Naive B cell (primary cell): ENCODE measurements at regions not wholly inside any gene's neighbourhood (a gene's known extent, or its start where the extent isn't known, plus 50 kb on each side); places are given as distances from the start of the nearest gene placed in this dataset.
A peak's percentile ranks its signal among the peaks of the same experiment; 100 is the strongest.
"Not testable (repeated sequence)": the region's sequence is repeated elsewhere in the genome, so short reads cannot be mapped to it uniquely, and the experiment has no call there.

Source experiments
- ATAC-seq, 2 donors: fragments of 150-1000 bp; cut with Tn5 transposase; 2 replicates each; pipeline ENCODE4 v1.10.0; 2021; ENCODE audit warnings: low read depth in 2 of 2, mild to moderate bottlenecking in 2 of 2, moderate library complexity in 2 of 2
- DNase-seq: peaks from one replicate; pipeline ENCODE4 v3.0.0; 2022
- H3K27ac Mint-ChIP-seq, 6 donors: one replicate each; pipeline ENCODE4 v1.8.0; 2020 to 2022; ENCODE audit warnings: mild to moderate bottlenecking in 6 of 6, mixed read lengths in 6 of 6, moderate library complexity in 5 of 6, inconsistent platforms in 2 of 6
- H3K27me3 Mint-ChIP-seq, 3 donors: one replicate each; pipeline ENCODE4 v1.8.0; 2021 to 2022; ENCODE audit warnings: mixed read lengths in 3 of 3, mild to moderate bottlenecking in 1 of 3
- H3K36me3 Mint-ChIP-seq, 2 donors: one replicate each; pipeline ENCODE4 v1.8.0; 2020 to 2022; ENCODE audit warnings: mixed read lengths in 2 of 2, inconsistent platforms in 1 of 2, mild to moderate bottlenecking in 1 of 2
- H3K4me1 Mint-ChIP-seq, 3 donors: one replicate each; pipeline ENCODE4 v1.8.0; 2020 to 2022; ENCODE audit warnings: mixed read lengths in 3 of 3, inconsistent platforms in 1 of 3, mild to moderate bottlenecking in 1 of 3, moderate library complexity in 1 of 3
- H3K4me3 Mint-ChIP-seq, 8 donors: one replicate each; pipeline ENCODE4 v1.8.0; 2020 to 2022; ENCODE audit warnings: mild to moderate bottlenecking in 8 of 8, mixed read lengths in 8 of 8, moderate library complexity in 8 of 8, inconsistent platforms in 2 of 8
- H3K9me3 Mint-ChIP-seq, 7 donors: one replicate each; pipeline ENCODE4 v1.8.0; 2020 to 2022; ENCODE audit warnings: mixed read lengths in 7 of 7, mild to moderate bottlenecking in 5 of 7, inconsistent platforms in 2 of 7, moderate library complexity in 1 of 7

DNA sequence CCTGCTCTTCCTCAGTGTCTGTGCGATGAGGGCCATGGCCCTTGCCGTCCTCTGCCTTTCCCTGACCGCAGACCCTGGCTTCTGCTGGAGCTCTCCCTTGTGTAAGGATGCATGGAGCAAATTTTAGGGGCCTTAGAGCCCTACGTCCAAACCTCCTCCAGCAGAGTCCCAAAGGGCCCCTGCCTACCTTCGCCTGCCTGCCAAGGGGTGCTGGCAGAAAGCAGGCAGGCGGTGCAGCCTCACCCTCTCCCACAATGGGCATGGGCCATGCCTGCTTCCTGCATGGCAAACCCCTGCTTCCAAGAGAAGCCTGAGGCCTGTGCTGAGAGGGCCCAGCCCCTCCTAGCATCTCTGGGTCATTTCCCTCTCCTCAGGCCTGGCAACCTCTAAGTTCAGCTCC, 71.3 kb upstream of the FGF3 start:
- H3K27ac Mint-ChIP-seq = no peak overlapping the region
- H3K4me1 Mint-ChIP-seq = peaks cover 3 to 9% (median 4%) of the 10 kb centered on the region in 3 donors
- DNase-seq (no peak), ATAC-seq (no peak)
- peaks cover 25 to 61% (median 53%) of the 10 kb centered on the region in 3 donors for H3K27me3 Mint-ChIP-seq
- H3K36me3 Mint-ChIP-seq = no peaks in the 10 kb centered on the region
- no peak overlapping the region for H3K4me3 Mint-ChIP-seq
- no peaks in the 10 kb centered on the region for H3K9me3 Mint-ChIP-seq

DNA sequence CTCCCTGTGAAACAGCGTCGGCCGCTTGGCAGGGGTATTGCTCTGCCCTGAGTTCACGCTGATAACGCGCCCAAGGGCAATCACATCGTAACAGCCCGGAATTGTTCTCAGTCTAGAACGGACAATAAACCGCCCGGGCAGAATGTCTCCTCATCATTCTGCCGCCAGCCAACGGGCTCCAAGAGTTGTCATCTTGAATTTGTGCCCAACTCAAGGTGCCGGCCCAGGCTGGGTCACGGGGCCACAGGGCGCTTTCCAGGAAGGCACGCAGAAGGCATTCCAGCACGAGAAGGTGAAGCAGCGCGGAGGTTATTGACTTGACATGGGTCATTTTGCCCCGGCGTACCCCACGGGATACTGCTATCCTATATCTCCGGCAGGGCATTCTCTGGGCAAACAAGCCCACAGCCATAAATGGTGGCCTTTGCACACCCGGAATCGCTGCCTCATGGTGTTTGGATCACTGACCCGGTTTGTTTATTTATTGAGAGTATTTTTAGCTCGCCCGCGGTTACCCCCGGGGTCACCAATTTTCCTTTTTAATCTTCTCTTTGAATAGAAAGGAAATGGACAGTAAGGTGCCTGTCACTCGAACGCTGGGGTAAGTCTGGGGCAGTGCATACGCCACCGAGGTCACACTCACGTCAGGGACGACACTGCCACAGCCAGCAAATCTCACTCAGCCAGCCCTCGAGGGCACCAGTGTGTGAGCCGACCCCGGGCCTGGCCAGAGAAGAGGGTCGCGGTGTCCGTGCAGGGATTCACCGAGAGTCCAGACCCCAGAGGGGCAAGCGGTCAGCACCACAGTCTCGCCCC, 72.4 kb upstream of the FGF3 start:
- H3K27me3 Mint-ChIP-seq = peaks cover 25 to 59% (median 50%) of the 10 kb centered on the region in 3 donors
- H3K36me3 Mint-ChIP-seq = no peaks in the 10 kb centered on the region
- ATAC-seq (no peak), DNase-seq (no peak)
- H3K27ac Mint-ChIP-seq = no peak overlapping the region
- no peaks in the 10 kb centered on the region for H3K9me3 Mint-ChIP-seq
- H3K4me1 Mint-ChIP-seq = peaks cover 3 to 9% (median 4%) of the 10 kb centered on the region in 3 donors
- no peak overlapping the region for H3K4me3 Mint-ChIP-seq

DNA sequence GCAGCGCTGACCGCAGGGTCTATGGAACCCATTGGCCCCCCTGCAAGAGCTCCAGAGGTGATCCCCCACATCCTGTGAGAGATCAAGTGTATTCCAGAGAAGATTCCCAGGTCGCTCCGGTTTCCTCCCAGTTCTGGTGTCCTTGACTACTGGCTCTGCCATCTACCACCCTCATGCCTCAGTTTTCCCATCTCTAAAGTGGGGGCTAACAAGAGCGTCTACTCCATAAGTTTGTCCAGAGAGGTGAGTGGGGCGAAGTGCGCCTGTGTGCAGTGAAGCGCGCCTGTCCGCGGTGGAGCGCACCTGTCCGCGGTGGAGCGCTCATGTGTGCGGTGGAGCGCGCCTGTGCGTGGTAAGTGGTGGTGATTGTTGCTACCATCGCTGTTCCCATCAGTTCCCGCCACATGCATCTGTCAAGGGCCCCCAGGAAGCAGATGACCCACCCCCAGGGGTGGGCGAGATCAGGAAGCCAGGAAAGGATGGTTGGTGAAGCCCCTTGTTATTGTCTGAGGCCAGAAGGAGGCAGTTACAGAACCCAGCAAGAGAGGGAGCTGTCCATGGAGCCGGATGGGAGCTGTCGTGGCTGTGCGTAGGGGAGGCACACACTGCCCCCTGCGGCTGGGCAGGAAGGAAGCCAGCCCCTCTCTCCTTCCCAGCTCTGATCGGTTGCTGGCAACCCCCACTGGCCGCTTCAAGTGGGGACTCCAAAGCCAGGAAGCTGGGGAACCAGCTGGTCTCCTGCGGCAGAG, 73.2 kb upstream of the FGF3 start:
- Mint-ChIP-seq H3K9me3 (no peaks in the 10 kb centered on the region), H3K27me3 (peaks cover 25 to 67% (median 52%) of the 10 kb centered on the region in 3 donors), H3K27ac (peak overlapping the region in 1 of 6 donors; percentile 38), H3K4me1 (peaks cover 3 to 9% (median 4%) of the 10 kb centered on the region in 3 donors), H3K36me3 (no peaks in the 10 kb centered on the region), H3K4me3 (no peak overlapping the region)
- ATAC-seq (no peak), DNase-seq (no peak)

DNA sequence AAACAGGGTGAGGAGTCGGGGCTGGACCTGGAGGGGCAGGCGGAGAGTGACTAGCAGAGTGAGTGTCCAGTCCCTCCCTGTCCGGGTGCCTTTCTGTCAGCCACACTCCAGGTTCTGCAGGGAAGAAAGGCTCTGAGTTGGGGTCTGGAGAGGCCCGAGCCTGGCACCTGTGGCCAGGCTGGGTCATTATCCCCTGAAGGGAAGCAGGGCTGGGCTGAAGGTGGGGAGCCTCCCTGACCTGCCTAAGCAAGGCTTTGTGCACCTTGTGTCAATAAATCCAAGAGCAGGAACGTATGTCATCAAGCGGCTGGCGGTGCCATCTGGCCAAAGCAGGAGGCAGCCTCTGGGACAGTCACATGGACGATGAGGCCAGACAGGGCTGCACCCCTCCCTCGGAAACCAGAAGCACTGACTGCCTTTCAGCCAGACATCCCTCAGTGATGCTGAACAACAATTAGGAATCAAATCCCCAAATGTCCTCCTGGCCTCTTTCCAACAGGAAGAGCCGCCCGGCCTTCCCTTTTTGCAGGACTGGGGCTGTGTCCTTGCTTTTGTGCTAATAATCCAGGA, 73.9 kb upstream of the FGF3 start:
- ATAC-seq (no peak), DNase-seq (no peak)
- Mint-ChIP-seq H3K27ac (no peak overlapping the region), H3K4me3 (no peak overlapping the region), H3K9me3 (peaks cover 0 to 4% (median 0%) of the 10 kb centered on the region in 7 donors), H3K4me1 (peaks cover 3 to 4% (median 4%) of the 10 kb centered on the region in 3 donors), H3K36me3 (no peaks in the 10 kb centered on the region), H3K27me3 (peaks cover 25 to 74% (median 55%) of the 10 kb centered on the region in 3 donors)

DNA sequence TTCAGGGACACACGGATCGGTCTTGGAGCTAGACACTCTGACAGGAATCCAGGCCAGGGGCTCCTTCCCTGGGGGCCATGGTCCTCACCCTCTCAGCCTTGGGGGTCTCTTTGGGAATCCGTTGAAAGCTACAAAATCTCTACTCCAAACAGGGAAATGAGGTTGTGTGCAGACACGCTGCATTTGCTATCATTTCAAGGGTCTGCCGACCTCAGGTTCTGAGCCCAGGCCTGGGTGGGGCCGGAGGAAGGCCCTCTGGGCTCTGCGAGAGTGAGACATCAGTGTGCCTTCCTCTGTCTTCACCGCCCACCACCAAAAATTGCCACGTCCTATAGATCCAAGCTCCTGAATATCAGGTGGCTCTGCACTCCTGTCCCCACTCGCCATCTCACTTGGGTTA, 74.4 kb upstream of the FGF3 start:
- peaks cover 0 to 6% (median 0%) of the 10 kb centered on the region in 7 donors for H3K9me3 Mint-ChIP-seq
- DNase-seq (no peak), ATAC-seq (no peak)
- peaks cover 20 to 79% (median 54%) of the 10 kb centered on the region in 3 donors for H3K27me3 Mint-ChIP-seq
- no peak overlapping the region for H3K4me3 Mint-ChIP-seq
- H3K36me3 Mint-ChIP-seq = no peaks in the 10 kb centered on the region
- H3K4me1 Mint-ChIP-seq = no peaks in the 10 kb centered on the region
- no peak overlapping the region for H3K27ac Mint-ChIP-seq

DNA sequence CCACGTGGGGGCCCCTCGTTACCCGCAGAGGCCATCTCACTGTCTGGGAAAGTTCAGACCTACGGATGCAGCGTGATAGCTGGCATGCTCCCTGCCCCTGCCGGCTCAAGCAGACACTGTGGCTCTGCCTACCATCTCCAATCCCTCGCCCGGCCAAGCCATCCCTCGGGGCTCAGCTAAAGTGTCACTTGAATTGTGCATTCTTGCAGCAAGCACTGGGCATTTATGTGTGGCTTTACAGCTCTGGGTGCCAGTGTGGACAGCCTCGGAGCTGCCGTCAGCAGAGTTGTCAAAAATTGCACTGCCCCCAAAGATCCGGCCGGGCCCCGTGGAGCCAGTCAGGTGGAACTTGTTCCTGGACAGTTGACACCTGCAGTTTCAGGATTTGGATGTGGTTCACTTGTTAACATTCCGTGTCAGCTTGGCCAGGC, 75.0 kb upstream of the FGF3 start:
- Mint-ChIP-seq H3K4me3 (peak overlapping the region in 1 of 8 donors; percentile 15), H3K4me1 (no peaks in the 10 kb centered on the region), H3K27ac (no peak overlapping the region), H3K36me3 (no peaks in the 10 kb centered on the region), H3K27me3 (peaks cover 17 to 75% (median 54%) of the 10 kb centered on the region in 3 donors), H3K9me3 (peaks cover 0 to 6% (median 0%) of the 10 kb centered on the region in 7 donors)
- ATAC-seq (no peak), DNase-seq (no peak)

DNA sequence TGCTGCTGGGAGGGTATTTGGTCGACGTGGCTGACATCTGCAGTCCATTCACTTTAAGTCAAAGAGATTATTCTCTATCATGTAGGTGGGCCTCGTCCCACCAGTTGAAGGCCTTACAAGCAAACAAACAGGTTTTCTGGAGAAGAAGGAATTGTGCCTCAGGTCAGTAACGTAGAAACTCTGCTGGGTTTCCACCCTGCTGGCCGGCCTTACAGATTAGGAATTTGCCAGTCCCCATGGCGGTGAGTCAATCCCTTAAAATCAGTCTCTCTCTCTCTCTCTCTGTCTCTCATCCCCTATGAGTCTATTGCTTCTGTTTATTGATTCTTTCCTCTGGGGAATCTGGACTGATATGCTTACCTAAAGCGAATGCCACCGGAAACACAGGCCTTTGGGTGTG, 75.4 kb upstream of the FGF3 start:
- Mint-ChIP-seq H3K36me3 (no peaks in the 10 kb centered on the region), H3K27ac (no peak overlapping the region), H3K27me3 (peaks cover 14 to 76% (median 57%) of the 10 kb centered on the region in 3 donors), H3K4me1 (no peaks in the 10 kb centered on the region), H3K4me3 (peak overlapping the region in 1 of 8 donors; percentile 15), H3K9me3 (peaks cover 0 to 6% (median 0%) of the 10 kb centered on the region in 7 donors)
- no peak for DNase-seq
- no peak for ATAC-seq

DNA sequence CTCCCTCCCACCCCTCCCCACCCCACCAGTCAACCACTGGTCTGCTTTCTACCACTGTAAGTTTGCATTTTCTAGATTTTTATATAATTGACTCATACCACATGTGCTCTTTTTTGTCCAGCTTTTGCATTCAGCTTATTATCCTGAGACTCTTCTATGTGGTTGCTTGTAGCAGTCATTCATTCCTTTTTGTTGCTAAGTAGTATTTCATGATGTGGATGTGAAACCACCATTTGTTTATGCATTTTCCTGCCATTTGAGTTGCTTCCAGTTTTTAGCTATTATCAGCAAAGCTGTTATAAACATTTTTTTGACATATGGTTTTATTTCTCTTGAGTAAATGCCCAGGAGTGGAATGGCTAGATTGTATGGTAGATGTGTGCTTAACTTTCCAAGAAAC, 77.0 kb upstream of the FGF3 start:
- H3K4me1 Mint-ChIP-seq = no peaks in the 10 kb centered on the region
- H3K36me3 Mint-ChIP-seq = no peaks in the 10 kb centered on the region
- peaks cover 14 to 66% (median 49%) of the 10 kb centered on the region in 3 donors for H3K27me3 Mint-ChIP-seq
- no peak overlapping the region for H3K4me3 Mint-ChIP-seq
- no peak for DNase-seq
- ATAC-seq = no peak
- no peak overlapping the region for H3K27ac Mint-ChIP-seq
- H3K9me3 Mint-ChIP-seq = peaks cover 0 to 6% (median 0%) of the 10 kb centered on the region in 7 donors

DNA sequence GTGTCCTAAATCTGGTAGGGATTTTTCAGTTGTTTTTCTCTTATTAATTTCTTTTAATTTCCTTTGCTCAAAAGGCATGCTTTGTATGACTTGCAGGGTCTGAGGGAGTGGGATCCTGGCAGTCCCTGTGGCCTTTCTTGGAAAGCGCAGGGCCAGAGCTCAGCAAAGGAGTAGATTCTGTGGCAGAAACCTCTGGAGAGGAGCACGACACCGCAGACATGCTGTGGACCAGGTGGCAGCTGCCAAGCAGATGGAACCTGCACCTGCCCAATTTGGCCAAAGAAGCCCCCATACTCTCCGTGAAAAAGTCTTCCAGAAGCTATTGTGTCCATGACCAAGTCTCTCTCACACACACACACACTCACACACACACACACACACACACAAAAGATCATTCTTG, 78.9 kb upstream of the FGF3 start:
- H3K4me3 Mint-ChIP-seq = no peak overlapping the region
- H3K9me3 Mint-ChIP-seq = peaks cover 0 to 6% (median 0%) of the 10 kb centered on the region in 7 donors
- no peak for DNase-seq
- no peak overlapping the region for H3K27ac Mint-ChIP-seq
- no peaks in the 10 kb centered on the region for H3K4me1 Mint-ChIP-seq
- no peak for ATAC-seq
- peaks cover 12 to 48% (median 44%) of the 10 kb centered on the region in 3 donors for H3K27me3 Mint-ChIP-seq
- no peaks in the 10 kb centered on the region for H3K36me3 Mint-ChIP-seq

DNA sequence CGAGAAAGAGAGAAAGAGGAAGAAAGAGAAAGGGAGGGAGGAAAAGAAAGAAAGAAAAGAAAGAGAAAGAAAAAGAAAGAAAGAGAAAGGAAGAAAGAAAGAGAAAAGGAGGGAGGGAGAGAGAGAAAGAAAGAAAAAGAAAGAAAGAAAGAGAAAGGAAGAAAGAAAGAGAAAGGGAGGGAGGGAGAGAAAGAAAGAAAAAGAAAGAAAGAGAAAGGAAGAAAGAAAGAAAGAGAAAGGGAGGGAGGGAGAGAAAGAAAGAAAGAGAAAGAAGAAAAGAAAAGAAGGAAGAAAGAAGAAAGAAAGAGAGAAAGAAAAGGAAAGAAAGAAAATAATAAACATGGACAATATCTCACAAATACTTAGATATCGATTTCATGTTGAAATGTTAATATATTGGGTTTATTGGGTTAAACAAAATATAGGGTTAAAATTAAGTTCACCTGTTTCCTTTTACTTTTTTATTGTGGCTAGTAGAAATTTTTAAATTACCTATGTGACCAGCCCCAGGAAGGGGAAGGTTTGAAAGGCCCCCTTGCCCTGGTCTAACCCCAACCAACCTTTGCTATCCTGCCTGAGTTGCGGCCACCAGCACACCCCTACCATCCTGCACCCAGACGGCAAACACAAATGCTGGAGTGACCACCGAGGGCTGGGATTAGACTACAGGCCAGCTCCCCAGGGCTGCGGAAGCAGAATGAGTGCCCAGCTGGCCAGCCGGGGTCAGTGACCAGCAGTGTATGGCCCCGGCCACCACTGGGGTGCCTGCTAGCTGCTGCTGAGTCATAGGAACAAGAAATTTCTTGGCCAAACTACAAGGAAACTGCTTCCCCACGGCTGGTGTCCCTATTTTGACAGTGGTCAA, 81.0 kb upstream of the FGF3 start:
- Mint-ChIP-seq H3K27ac (no peak overlapping the region), H3K4me1 (no peaks in the 10 kb centered on the region), H3K27me3 (peaks cover 1 to 42% (median 32%) of the 10 kb centered on the region in 3 donors), H3K9me3 (peaks cover 0 to 6% (median 0%) of the 10 kb centered on the region in 7 donors), H3K36me3 (no peaks in the 10 kb centered on the region), H3K4me3 (no peak overlapping the region)
- no peak for ATAC-seq
- no peak for DNase-seq

DNA sequence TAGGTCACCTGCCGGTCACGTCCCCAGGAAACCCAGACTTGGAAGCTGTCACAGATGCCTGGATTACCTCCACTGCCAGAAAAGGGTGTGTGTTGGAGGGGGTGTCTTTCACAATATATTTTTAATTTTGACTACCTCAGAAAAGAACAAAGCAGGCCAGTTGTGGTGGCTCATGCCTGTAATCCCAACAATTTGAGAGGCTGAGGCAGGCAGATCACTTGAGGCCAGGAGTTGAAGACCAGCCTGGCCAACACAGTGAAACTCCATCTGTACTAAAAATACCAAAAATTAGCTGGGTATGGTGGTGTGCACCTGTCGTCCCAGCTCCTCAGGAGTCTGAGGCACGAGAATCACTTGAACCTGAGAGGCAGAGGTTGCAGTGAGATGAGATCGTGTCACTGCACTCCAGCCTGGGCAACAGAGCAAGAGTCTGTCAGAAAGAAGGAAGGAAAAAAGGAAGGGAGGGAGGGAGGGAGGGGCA, 81.6 kb upstream of the FGF3 start:
- H3K27me3 Mint-ChIP-seq = peaks cover 0 to 49% (median 39%) of the 10 kb centered on the region in 3 donors
- DNase-seq = not testable (repeated sequence)

DNA sequence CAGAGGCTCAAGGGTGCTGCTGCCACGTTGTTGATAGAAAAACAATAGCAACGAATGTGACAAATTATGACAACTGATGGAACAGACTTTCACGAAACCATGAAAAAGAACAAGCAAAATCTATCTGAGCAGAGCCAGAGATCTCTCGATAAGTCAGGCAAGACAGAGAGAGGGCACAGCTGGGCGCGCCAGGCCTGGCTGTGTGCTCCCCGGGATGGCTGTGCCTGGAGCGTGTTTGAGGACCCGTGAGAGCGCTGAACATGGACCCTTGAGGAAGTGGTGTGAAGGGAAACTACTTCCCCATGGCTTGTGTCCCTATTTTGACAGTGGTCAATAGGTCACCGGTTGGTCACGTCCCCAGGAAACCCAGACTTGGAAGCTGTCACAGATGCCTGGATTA, 83.1 kb upstream of the FGF3 start:
- DNase-seq (no peak), ATAC-seq (no peak)
- Mint-ChIP-seq H3K27me3 (peaks cover 6 to 56% (median 53%) of the 10 kb centered on the region in 3 donors), H3K9me3 (peaks cover 0 to 6% (median 0%) of the 10 kb centered on the region in 7 donors), H3K36me3 (no peaks in the 10 kb centered on the region), H3K4me1 (no peaks in the 10 kb centered on the region), H3K4me3 (no peak overlapping the region), H3K27ac (no peak overlapping the region)

More for the DNA sequence above, 81.6 kb upstream of the FGF3 start:
- H3K4me3 Mint-ChIP-seq, H3K4me1 Mint-ChIP-seq, H3K9me3 Mint-ChIP-seq, ATAC-seq, H3K27ac Mint-ChIP-seq, H3K36me3 Mint-ChIP-seq: not testable (repeated sequence)

DNA sequence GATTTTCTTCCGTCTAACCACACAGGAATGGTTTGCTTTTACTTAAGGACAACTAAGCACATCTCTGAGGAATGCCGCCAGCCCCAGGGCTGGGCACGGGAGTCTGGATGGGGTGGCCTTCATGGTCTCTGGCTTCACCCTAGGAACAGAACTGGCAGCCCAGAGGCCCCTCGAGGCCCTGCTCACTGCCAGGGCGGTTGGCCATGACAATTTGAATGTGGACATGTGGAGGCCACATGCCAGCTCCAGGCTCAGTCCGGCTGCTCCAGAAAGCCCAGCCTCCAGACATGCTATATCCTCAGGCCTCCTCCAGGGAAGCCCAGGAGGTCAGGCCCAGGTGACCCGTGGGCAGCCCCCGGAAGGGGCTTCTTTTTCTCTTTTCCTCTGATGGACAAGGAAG, 84.0 kb upstream of the FGF3 start:
- no peak overlapping the region for H3K4me3 Mint-ChIP-seq
- ATAC-seq = no peak
- H3K9me3 Mint-ChIP-seq = peaks cover 0 to 1% (median 0%) of the 10 kb centered on the region in 7 donors
- H3K4me1 Mint-ChIP-seq = no peaks in the 10 kb centered on the region
- H3K27me3 Mint-ChIP-seq = peaks cover 8 to 51% (median 49%) of the 10 kb centered on the region in 3 donors
- no peak for DNase-seq
- H3K36me3 Mint-ChIP-seq = no peaks in the 10 kb centered on the region
- no peak overlapping the region for H3K27ac Mint-ChIP-seq
